HG03565 (cell line): ENCODE measurements at regions not wholly inside any gene's neighbourhood (a gene's known extent, or its start where the extent isn't known, plus 50 kb on each side); places are given as distances from the start of the nearest gene placed in this dataset.
"Not testable (repeated sequence)": the region's sequence is repeated elsewhere in the genome, so short reads cannot be mapped to it uniquely, and the experiment has no call there.

Source experiments
- ATAC-seq: cut with Tn5 transposase; IDR thresholded peaks from one replicate; pipeline ENCODE4 v1.9.1; 2021; ENCODE audit warnings: mild to moderate bottlenecking, moderate library complexity; ENCODE audit not compliant: unreplicated experiment

- no peak for ATAC-seq
Observed at GRCh38 chr11:95412074-95412473, 181.1 kb upstream of the SESN3 start.

DNA sequence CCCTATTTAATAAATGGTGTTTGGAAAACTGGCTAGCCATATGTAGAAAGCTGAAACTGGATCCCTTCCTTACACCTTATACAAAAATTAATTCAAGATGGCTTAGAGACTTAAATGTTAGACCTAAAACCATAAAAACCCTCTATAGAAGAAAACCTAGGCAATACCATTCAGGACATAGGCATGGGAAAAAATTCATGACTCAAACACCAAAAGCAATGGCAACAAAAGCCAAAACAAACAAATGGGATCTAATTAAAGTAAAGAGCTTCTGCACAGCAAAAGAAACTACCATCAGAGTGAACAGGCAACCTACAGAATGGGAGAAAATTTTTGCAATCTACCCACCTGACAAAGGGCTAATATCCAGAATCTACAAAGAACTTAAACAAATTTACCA, 179.7 kb upstream of the SESN3 start:
- ATAC-seq = not testable (repeated sequence)

DNA sequence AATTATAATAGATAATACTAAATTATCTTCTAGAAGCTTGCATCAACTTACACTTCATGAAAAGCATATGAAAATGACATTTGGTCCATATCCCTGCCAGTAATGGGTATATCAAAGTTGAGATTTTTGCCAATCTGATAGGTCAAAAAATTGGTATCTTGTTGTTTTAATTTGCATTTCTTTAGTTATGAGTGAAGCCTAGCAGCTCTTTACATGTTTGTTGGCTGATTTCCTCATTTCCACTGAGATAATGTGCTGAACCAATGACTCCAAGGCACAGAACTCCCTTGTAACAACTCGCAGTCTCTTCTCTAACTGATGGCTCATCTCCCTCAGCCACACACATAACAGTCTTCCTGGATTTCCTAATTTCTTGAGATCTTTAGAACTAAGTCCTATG, 175.3 kb upstream of the SESN3 start:
- ATAC-seq = no peak

DNA sequence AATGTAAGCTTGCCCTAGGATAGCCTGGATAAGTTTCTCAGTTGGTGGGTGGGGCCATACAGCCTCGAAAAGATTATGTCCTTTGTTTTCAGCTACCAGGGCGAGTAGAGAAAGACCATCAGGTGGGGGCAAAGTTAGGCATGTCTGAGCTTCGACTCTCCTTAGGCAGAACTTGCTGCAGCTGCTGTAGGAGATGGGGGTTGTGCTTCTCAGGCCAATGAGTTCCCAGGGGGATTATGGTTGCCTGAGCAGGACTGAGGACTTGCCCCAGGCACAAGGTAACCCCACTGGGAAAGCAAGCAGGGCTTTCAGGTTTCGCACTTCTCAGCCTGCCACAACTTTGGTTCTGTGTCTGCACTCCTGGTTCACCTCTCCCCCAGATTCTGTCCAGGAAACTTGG, 173.4 kb upstream of the SESN3 start:
- ATAC-seq = no peak

DNA sequence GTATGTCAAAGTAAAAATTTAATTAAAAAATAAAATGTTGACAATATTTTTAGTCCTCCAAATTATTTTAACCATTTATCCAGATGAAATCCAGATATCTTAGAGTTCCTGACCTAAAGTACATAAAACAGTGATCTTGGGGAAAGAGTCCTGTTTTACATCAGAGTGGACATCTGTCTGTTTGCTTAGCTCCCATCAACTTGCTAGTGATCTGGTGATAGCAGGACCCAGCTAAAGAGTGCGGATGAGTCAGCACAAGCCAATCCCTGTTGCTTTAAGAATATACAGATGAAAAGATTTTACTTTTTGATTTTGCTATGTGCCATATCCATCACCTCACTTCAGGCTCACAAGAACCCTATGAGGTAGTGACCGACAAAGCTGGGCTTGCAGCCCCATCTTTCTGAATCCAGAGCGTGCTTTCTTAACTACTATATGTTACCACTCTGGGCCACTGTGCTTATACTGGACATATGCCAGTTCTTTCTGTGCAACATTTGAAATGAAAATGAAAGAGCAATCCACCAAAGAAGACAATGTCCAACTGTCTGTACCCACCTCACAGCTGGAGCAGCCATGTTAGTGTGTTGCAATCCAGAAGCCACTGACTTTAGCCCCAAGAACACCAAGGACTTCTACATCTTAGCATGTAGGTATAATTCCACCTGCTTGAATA, 167.6 kb upstream of the SESN3 start:
- ATAC-seq = no peak

GRCh38 chr11:95392644-95393043, 161.6 kb upstream of the SESN3 start:
- ATAC-seq = no peak

DNA sequence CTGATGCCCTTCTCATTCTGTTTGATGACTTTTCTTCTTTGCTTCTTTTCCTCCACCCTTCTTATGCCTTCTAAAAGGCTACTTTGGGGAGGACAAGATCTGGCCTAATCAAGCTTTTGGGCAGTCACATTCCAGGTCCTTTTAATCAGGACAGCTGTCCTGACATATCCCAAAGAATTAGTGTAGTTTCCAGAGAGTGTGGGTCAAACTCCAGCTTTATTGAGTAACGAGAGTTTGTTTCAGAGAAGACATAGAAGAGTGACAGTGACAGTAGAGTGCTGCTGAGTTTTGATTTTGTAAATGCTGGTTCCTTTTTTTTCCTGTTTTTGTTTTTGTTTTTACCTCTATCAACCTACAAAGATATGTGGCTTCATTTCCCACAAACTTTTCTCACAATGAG, 158.4 kb upstream of the SESN3 start:
- no peak for ATAC-seq

DNA sequence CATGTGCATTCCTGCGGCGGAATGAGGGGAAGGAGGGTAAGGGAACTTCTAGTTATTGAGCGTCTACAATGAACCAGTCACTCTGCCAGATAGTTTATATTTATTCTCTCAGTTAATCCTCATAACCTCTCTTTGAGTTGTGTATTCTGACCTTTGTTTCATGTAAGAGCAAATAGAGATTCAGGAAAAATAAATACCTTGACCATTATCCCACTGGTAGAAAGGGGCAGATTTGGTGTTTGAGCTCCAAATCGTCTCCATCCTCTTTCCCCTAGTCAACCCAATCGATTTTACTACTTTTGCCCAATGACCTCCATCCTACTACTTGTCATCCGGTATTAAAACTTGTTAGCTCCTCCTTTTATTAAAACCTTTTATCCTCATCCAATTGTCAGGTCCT, 157.1 kb upstream of the SESN3 start:
- ATAC-seq = no peak

DNA sequence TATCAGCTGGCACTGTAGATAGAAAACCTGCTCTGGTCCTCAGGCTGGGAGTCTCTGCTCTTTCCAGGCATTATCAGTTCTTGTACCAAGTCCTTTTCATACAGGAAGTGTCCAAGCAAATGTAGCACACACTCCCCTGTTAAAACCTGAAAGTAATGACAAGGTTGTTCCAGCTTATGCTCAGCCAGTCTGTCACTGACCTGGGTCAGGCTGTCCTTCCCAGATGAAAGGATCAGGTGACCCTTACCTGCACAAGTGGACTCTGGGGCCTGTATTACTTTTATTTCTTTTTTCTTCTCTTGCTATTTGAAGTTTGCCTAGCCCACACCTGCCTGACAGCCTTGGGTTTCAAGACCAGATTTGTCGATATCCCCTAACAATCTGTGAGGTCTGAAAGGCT, 156.3 kb upstream of the SESN3 start:
- ATAC-seq = no peak

GRCh38 chr11:95385577-95385976, 154.6 kb upstream of the SESN3 start:
- ATAC-seq = no peak

DNA sequence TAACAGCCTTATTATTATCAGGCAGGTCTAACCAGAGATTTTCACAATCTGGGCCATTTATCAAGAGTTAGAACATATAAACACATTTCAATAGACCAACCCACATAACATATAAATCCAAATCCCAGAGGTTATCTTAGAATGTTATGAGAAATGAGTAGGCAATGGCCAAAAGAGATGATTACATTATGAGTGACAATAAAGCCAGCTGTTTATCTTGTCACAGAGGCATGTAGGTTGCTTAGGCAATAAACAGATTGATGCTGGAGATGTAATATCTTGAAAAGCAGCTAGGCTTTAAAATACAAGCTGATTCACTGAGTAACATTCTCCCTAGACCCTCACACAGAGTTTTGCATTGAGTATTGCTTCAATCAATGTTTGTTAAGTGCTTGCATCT, 148.5 kb upstream of the SESN3 start:
- no peak for ATAC-seq

DNA sequence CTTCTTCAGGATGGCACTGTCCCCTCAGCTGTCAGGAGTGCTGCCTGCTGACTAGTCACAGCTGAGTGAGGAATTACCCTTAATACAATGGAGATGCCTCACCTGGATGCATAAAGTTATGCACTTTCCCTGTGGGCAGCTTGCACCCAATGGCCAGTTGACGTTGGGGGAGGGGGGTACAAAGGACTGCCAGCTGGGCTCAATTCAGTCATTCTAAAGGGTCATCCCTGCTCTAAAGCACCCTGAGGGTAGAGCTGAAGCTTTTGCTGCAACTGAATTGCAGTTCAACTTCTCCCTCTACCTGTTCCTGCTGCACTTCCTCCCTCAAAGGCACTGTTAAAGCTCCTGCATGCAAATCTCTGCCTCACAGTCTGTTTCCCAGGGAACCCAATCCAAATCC, 147.8 kb upstream of the SESN3 start:
- ATAC-seq = no peak

DNA sequence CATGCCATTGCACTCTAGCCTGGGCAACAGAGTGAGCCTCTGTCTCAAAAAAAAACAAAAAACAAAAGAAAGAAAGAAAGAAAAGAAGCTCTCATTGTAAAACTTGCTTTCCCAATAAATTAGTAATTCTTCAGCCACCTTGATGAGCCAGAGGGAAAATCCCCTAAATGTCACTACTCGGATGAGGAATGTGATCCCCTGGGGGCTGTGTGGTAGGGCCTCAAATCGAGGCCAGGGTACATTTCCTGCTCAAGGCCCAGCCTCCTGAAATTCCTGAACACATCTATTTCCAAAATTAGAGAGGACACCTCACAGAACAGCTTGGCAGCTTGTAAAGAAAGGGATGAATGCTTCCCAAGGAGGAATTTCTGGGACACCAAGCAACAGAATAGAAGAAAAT, 147.1 kb upstream of the SESN3 start:
- no peak for ATAC-seq

- no peak for ATAC-seq
Observed at GRCh38 chr11:95375886-95376285, 144.9 kb upstream of the SESN3 start.

GRCh38 chr11:95375451-95375850, 144.4 kb upstream of the SESN3 start:
- no peak for ATAC-seq

DNA sequence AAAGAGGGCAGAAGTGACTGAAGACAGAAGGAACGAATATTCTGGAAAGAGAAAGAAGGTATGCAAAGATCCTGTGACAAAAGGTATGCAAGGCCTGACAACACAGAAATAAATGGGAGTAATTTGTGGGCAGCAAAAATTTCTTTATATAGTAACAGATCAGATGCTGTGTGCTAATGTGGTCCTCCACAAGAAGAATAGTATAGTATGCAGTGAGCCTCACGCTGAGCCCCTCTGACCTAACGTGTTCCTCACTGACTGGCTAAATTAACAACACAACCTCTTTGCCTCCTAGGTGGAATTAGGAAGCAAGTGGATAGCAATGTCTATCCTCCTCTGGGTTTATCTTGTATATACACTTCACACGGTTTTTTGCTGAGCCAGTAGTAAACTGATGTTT, 143.1 kb upstream of the SESN3 start:
- no peak for ATAC-seq

- ATAC-seq = no peak
Observed at GRCh38 chr11:95373241-95373640, 142.2 kb upstream of the SESN3 start.

GRCh38 chr11:95372097-95372656, 141.2 kb upstream of the SESN3 start:
- no peak for ATAC-seq

DNA sequence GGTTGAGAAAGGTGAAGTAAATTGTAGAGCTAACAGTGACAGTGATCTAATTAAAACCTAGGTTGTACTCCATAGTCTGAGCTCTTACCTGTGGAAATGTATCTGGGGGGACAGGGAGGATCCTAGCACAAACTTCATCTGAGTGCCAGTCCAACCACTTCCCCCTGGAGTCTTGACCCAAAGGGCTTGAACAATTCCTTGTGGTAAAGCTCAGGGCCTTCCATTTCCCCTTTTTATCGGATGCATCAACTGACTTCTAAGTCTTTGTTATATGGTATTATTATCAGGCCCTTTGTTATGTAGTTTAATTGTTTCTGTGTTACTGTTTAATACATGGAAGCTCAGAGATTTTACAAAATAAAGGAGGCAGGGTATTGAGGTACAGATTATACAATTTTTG, 140.2 kb upstream of the SESN3 start:
- ATAC-seq = no peak

DNA sequence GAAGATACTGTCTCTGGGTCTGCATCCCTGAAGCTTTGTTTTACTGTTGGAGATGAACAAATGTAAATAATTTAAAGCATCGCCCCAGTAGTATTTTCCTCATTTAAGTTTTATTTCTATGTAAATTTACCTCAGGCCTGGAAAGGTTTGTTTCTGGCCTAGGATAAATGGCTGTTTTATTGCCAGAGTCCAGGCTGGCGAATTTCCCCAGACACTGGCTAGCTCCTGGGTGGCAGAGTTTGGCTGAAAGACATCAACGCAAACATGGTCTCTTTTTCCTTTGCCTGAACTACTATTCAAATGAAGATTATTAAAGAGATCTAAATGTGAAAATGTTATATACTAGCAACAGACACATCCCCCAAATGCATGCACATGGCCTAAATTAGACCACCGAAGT, 136.7 kb upstream of the SESN3 start:
- ATAC-seq = no peak

GRCh38 chr11:95365348-95365747, 134.3 kb upstream of the SESN3 start:
- no peak for ATAC-seq

DNA sequence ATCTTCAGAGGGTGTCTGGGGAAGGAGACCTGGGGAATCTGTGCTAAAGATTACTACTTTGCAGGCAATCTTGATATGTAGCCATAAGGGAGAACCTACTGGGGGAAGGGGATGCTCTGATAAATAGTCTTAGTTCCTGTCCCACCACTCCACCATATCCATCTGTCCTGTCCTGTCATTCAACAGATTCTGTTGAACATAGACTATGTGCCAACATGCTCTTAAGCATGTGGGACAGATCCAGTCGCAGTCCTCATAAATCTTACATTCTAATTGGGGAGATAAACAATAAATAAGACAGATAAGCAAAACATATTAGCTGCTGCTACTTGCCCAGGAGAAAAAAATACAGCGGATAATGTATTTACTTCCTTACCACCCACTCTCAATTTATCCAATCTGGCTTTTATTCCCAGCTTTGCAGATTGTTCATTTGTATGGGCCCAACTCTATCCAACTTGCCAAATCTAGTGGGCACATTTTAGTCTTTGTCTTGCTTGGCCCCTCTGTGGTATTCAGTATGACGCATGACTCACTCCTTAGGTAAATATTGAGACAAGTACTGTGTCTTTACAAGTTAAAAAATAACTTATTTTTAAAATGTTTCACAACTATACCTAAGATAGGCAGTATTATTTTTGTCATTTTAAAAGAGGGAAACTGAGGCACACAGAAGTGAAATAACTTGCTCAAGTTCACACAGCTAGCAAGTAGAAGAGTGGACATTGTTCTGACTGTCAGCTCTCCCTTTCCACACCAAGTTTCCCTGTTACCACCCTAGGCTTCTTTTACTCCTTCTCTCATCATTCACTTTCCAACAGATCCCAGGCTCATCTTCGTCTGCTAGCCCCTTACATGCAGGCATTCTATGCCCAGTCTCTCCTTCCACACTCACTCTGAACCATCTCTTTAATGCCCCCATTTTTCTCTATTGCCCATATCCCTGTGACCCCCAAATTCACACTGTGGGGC, 133.6 kb upstream of the SESN3 start:
- ATAC-seq = no peak
